DND-41 (cell line): ENCODE measurements at regions not wholly inside any gene's neighbourhood (a gene's known extent, or its start where the extent isn't known, plus 50 kb on each side); places are given as distances from the start of the nearest gene placed in this dataset.

Source experiments
- ATAC-seq: fragments of 200-7000 bp; cut with Tn5 transposase; 3 replicates; pipeline ENCODE4 v1.9.1; 2021; ENCODE audit warnings: low read depth; ENCODE audit not compliant: insufficient read depth
- DNase-seq: peaks from one replicate; pipeline ENCODE4 v3.0.0-alpha.2; 2020
- H2AFZ ChIP-seq: 2 replicates; pipeline ENCODE4 v1.6.0; 2012; ENCODE audit warnings: low read depth, low read length
- H3K27ac ChIP-seq: 2 replicates; pipeline ENCODE4 v1.5.1; 2012; ENCODE audit warnings: low read length, inconsistent platforms
- H3K27me3 ChIP-seq: fragments of 200-600 bp; sonication (generic); 2 replicates; pipeline ENCODE4 v1.6.0; 2012; ENCODE audit warnings: low read length, mild to moderate bottlenecking, inconsistent platforms; ENCODE audit not compliant: insufficient read depth, poor library complexity
- H3K36me3 ChIP-seq: 2 replicates; pipeline ENCODE4 v1.5.1; 2012; ENCODE audit warnings: low read length, inconsistent platforms; ENCODE audit not compliant: insufficient read depth
- H3K4me1 ChIP-seq: 2 replicates; pipeline ENCODE4 v1.5.1; 2012; ENCODE audit warnings: mild to moderate bottlenecking, low read length; ENCODE audit not compliant: insufficient read depth
- H3K4me2 ChIP-seq: 2 replicates; pipeline ENCODE4 v1.6.0; 2012; ENCODE audit warnings: mild to moderate bottlenecking, moderate library complexity, low read length, inconsistent platforms; ENCODE audit not compliant: insufficient read depth
- H3K4me3 ChIP-seq, 2 experiments: fragments of 200-600 bp in 1 of 2; shearing (Covaris generic) in 1 of 2; 2 replicates each; pipeline ENCODE4 v1.5.1; 2012 to 2016; ENCODE audit warnings: inconsistent platforms in 2 of 2, low read length in 2 of 2, mild to moderate bottlenecking in 2 of 2, low read depth in 1 of 2, moderate library complexity in 1 of 2
- H3K79me2 ChIP-seq: 2 replicates; pipeline ENCODE4 v1.6.0; 2012; ENCODE audit warnings: low read length, inconsistent platforms; ENCODE audit not compliant: insufficient read depth
- H3K9ac ChIP-seq: 2 replicates; pipeline ENCODE4 v1.6.0; 2012; ENCODE audit warnings: low read depth, mild to moderate bottlenecking, inconsistent platforms, low read length, moderate library complexity
- H3K9me3 ChIP-seq: 2 replicates; pipeline ENCODE4 v1.5.1; 2012; ENCODE audit warnings: low read length, moderate library complexity, mild to moderate bottlenecking, inconsistent platforms; ENCODE audit not compliant: insufficient read depth, severe bottlenecking
- H4K20me1 ChIP-seq: 2 replicates; pipeline ENCODE4 v1.6.0; 2012; ENCODE audit warnings: low read length; ENCODE audit not compliant: insufficient read depth
- EZH2 ChIP-seq: IDR thresholded peaks from 3 replicates; pipeline ENCODE4 v1.6.1; 2012; ENCODE audit warnings: borderline replicate concordance, low read depth, mild to moderate bottlenecking, moderate library complexity, low read length, inconsistent platforms; ENCODE audit not compliant: severe bottlenecking
- TF ChIP-seq, protein P1 (sequence below): IDR thresholded peaks from 2 replicates; pipeline ENCODE4 v1.5.1; 2012; ENCODE audit warnings: borderline replicate concordance, low read length, moderate library complexity, mild to moderate bottlenecking; ENCODE audit not compliant: poor library complexity, severe bottlenecking; ENCODE audit errors: extremely low read depth

DNA sequence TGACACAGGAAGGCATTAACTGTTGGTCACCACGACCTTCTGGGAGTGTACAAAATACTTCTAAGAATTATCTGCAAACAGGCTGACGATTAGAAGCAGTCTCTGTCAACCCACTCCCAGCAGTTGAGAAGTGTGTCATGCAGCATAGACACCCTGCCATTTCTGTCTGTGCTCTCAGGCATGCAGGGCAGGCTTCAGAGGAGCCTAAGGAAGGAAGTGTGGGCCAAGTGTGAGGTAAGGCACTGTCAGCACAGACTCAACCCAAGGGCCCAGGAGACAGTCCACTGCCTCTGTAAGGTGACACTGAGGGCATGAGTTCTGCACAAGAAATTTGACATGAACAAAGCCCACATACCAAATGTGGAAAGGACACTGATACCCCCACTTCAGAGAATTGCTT, 109.0 kb upstream of the VIPR2 start:
- no peak overlapping the region for H3K4me3 ChIP-seq
- no peaks in the 10 kb centered on the region for H3K4me1 ChIP-seq
- no peak overlapping the region; the same call in 1 of the 2 replicates for H3K27ac ChIP-seq
- no peaks in the 10 kb centered on the region for H3K27me3 ChIP-seq
- H3K79me2 ChIP-seq, result no peaks in the 10 kb centered on the region
- H4K20me1 ChIP-seq, result no peaks in the 10 kb centered on the region
- no peak overlapping the region for H3K4me2 ChIP-seq
- H3K9ac ChIP-seq, result no peak overlapping the region
- TF ChIP-seq EZH2, result no peak
- TF ChIP-seq, protein P1, sequence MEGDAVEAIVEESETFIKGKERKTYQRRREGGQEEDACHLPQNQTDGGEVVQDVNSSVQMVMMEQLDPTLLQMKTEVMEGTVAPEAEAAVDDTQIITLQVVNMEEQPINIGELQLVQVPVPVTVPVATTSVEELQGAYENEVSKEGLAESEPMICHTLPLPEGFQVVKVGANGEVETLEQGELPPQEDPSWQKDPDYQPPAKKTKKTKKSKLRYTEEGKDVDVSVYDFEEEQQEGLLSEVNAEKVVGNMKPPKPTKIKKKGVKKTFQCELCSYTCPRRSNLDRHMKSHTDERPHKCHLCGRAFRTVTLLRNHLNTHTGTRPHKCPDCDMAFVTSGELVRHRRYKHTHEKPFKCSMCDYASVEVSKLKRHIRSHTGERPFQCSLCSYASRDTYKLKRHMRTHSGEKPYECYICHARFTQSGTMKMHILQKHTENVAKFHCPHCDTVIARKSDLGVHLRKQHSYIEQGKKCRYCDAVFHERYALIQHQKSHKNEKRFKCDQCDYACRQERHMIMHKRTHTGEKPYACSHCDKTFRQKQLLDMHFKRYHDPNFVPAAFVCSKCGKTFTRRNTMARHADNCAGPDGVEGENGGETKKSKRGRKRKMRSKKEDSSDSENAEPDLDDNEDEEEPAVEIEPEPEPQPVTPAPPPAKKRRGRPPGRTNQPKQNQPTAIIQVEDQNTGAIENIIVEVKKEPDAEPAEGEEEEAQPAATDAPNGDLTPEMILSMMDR, result no peak
- DNase-seq, result peak; percentile 13
- H3K36me3 ChIP-seq, result no peaks in the 10 kb centered on the region
- H3K9me3 ChIP-seq, result no peaks in the 10 kb centered on the region
- H2AFZ ChIP-seq, result no peak overlapping the region
- ATAC-seq, result peak; percentile 66

DNA sequence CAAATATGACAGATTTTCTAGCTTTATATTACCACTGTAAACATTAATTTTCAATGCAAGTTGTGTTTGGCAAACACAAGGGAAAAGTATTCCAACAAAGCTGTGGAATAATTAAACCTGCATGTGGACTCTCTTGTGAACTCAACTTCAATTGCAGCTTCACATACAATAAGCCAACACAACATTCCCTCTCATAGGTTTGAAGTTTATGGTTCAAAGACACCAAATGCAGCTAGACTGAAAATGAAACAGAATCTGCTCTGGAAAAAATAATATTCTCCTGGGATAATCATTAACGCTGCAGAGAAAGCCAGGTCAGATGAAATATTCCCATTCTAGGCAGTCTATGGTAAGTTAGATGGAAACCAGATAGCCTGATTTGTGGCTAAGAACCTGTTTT, 105.8 kb upstream of the VIPR2 start:
- H3K27me3 ChIP-seq, result no peaks in the 10 kb centered on the region
- ATAC-seq (no peak), DNase-seq (no peak)
- no peaks in the 10 kb centered on the region for H3K36me3 ChIP-seq
- H3K4me1 ChIP-seq, result no peaks in the 10 kb centered on the region
- H3K79me2 ChIP-seq, result no peaks in the 10 kb centered on the region
- no peaks in the 10 kb centered on the region for H3K9me3 ChIP-seq
- no peak overlapping the region for H2AFZ ChIP-seq
- no peak overlapping the region for H3K4me3 ChIP-seq
- H3K4me2 ChIP-seq, result no peak overlapping the region
- no peak for TF ChIP-seq EZH2
- TF ChIP-seq, protein P1, result no peak
- no peak overlapping the region for H3K9ac ChIP-seq
- H3K27ac ChIP-seq, result no peak overlapping the region
- H4K20me1 ChIP-seq, result no peaks in the 10 kb centered on the region

DNA sequence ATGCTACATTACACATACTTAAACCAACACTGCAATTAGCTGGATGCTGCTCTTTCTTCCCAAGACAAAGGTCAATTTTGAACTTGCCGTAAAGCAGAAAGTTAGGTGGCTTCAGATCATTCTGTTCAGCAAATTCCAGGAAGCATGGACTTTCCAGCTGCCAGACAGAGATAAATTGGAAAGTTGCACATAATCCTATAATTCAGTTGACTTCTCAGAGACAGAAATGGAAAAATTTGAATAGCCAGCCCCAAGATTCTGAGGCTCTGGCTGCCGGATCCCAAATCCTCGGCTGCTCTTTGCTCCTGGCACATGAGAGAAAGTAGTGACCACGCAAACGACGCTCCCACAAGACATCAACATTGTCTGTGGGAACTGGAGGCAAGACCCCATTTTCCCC, 105.0 kb upstream of the VIPR2 start:
- ATAC-seq (no peak), DNase-seq (no peak)
- H3K79me2 ChIP-seq, result no peaks in the 10 kb centered on the region
- no peak overlapping the region for H3K27ac ChIP-seq
- TF ChIP-seq EZH2, result no peak
- TF ChIP-seq, protein P1, result no peak
- no peaks in the 10 kb centered on the region for H3K4me1 ChIP-seq
- no peak overlapping the region for H3K4me3 ChIP-seq
- H3K36me3 ChIP-seq, result no peaks in the 10 kb centered on the region
- no peaks in the 10 kb centered on the region for H3K9me3 ChIP-seq
- H2AFZ ChIP-seq, result no peak overlapping the region
- no peaks in the 10 kb centered on the region for H3K27me3 ChIP-seq
- no peak overlapping the region for H3K9ac ChIP-seq
- no peaks in the 10 kb centered on the region for H4K20me1 ChIP-seq
- no peak overlapping the region for H3K4me2 ChIP-seq

DNA sequence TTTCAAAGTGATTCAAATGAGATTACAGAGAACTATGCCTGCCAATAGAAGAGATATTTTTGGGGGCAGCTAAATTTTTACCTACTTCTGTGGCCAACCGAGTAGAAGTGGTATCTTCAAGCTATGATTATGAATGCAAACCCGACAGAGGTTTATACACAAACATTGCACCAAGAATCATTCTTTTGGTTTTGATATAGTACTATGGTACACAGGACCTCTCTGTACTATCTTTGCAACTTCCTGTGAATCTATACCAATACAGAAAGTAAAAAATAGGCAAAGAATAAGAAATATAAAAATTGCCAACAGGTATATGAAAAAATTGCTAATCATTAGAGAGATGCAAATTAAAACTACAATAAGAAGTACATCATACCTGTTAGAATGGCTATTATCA, 103.2 kb upstream of the VIPR2 start:
- TF ChIP-seq EZH2, result no peak
- TF ChIP-seq, protein P1, result no peak
- Histone ChIP-seq H3K4me1 (no peaks in the 10 kb centered on the region), H3K9me3 (no peaks in the 10 kb centered on the region), H3K4me2 (no peak overlapping the region), H3K27me3 (no peaks in the 10 kb centered on the region), H3K27ac (no peak overlapping the region), H3K79me2 (no peaks in the 10 kb centered on the region), H4K20me1 (no peaks in the 10 kb centered on the region), H3K36me3 (no peaks in the 10 kb centered on the region), H3K9ac (no peak overlapping the region), H3K4me3 (no peak overlapping the region), H2AFZ (no peak overlapping the region)
- DNase-seq, result no peak
- no peak for ATAC-seq
